Mesothelial cell of epicardium (in vitro differentiated cells): ENCODE measurements at regions not wholly inside any gene's neighbourhood (a gene's known extent, or its start where the extent isn't known, plus 50 kb on each side); places are given as distances from the start of the nearest gene placed in this dataset.

Experiments
- DNase-seq, 2 experiments: peaks; one replicate each; pipeline ENCODE4 v3.0.0; 2021; ENCODE audit warnings: low spot score in 2 of 2; ENCODE audit not compliant: unreplicated experiment in 2 of 2
- H3K27ac Mint-ChIP-seq: 2 replicates; pipeline ENCODE4 v1.8.0; 2021; ENCODE audit warnings: mixed read lengths
- H3K27me3 Mint-ChIP-seq: 2 replicates; pipeline ENCODE4 v1.8.0; 2021; ENCODE audit warnings: low read depth, mixed read lengths
- H3K36me3 Mint-ChIP-seq: 2 replicates; pipeline ENCODE4 v1.8.0; 2021; ENCODE audit warnings: mixed read lengths
- H3K4me1 Mint-ChIP-seq: 2 replicates; pipeline ENCODE4 v1.8.0; 2021; ENCODE audit warnings: mixed read lengths
- H3K4me3 Mint-ChIP-seq: 2 replicates; pipeline ENCODE4 v1.8.0; 2021; ENCODE audit warnings: mild to moderate bottlenecking, moderate library complexity, mixed read lengths
- H3K9me3 Mint-ChIP-seq: 2 replicates; pipeline ENCODE4 v1.8.0; 2021; ENCODE audit warnings: mixed read lengths
- TF ChIP-seq, protein P1 (sequence below): fragments of 200-600 bp; sonication (generic); IDR thresholded peaks from one replicate; pipeline ENCODE4 v1.5.0; 2021; ENCODE audit warnings: antibody characterized with exemption; ENCODE audit not compliant: unreplicated experiment

DNA sequence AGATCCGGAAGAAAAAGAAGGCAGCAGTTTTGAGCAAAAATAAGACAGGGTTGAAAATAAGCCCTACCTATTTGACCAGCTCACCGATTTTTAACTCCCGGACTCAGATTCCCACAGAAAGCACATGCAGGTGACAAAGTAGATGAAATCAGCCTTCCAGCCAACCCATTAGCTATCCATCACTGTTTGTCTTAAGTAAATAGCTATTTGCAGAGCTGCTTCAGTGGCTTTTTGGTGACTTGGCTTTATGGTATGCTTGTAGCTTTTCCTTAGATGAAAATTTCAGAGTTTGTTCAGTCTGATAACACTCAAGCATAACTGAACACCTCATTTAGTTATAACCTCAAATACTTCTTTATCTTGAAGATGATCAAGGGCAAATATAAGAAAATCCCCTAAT is 192.6 kb downstream of the HIPK3 start:
- TF ChIP-seq, protein P1, sequence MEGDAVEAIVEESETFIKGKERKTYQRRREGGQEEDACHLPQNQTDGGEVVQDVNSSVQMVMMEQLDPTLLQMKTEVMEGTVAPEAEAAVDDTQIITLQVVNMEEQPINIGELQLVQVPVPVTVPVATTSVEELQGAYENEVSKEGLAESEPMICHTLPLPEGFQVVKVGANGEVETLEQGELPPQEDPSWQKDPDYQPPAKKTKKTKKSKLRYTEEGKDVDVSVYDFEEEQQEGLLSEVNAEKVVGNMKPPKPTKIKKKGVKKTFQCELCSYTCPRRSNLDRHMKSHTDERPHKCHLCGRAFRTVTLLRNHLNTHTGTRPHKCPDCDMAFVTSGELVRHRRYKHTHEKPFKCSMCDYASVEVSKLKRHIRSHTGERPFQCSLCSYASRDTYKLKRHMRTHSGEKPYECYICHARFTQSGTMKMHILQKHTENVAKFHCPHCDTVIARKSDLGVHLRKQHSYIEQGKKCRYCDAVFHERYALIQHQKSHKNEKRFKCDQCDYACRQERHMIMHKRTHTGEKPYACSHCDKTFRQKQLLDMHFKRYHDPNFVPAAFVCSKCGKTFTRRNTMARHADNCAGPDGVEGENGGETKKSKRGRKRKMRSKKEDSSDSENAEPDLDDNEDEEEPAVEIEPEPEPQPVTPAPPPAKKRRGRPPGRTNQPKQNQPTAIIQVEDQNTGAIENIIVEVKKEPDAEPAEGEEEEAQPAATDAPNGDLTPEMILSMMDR: no peak
- H3K36me3 Mint-ChIP-seq: no peaks in the 10 kb centered on the region
- H3K9me3 Mint-ChIP-seq: no peaks in the 10 kb centered on the region
- peaks cover 20% of the 10 kb centered on the region for H3K27me3 Mint-ChIP-seq
- H3K27ac Mint-ChIP-seq: no peak overlapping the region
- peaks cover 2% of the 10 kb centered on the region for H3K4me1 Mint-ChIP-seq
- H3K4me3 Mint-ChIP-seq: no peak overlapping the region
- DNase-seq: no peak

DNA sequence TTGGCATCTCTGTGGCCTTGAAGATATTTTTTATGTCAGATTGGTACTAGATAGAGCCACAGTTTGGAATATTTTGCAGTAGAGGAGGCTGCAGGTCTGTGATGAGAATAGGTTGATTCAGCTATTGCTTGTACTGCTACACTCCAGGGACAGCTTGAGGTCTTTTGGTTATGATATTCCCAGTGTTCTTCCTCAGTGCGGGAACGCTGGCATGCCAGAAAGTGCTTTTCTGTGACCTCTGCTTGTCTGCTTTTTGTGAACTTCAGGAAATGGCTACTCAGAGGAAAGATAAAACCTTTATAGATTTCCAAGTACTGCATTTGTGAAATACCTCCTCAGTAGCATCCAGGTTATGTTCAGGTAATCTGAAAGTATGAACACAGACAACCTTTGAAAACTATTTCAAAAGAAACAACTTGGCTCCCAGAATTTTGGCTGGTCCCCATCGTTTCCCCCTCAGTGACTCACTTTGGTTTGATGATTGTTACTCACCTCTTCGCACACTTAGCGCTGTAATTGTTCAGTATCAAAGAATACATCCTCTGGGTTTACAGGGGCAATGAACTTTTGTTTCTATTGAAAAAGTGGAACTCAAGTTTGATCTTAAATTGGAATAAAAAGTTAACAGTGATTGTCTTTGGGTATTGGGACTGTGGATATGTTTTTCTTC is 191.4 kb downstream of the HIPK3 start:
- DNase-seq: no peak
- Mint-ChIP-seq H3K36me3 (no peaks in the 10 kb centered on the region), H3K4me1 (no peaks in the 10 kb centered on the region), H3K27ac (no peak overlapping the region), H3K9me3 (no peaks in the 10 kb centered on the region), H3K27me3 (peaks cover 21% of the 10 kb centered on the region), H3K4me3 (no peak overlapping the region)
- TF ChIP-seq, protein P1: no peak

DNA sequence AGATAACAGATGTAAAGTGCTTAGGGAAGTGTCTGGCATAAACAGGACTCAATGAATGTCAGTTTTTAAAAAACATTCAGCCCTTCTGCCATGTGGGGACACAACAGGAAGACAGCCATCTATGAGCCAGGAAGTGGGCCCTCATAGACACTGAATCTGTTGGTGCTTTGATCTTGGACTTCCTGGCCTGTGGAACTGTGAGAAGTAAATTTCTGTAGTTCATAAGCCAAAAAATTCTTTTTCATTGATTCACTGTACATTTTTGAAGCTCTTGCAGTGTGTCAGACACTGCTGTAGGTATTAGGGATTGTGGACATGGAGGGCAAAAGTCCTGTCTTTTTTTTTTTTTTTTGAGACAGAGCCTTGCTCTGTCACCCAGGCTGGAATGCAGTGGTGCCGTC is 188.6 kb downstream of the HIPK3 start:
- Mint-ChIP-seq H3K4me1 (no peaks in the 10 kb centered on the region), H3K4me3 (no peak overlapping the region), H3K9me3 (peaks cover 6% of the 10 kb centered on the region), H3K27me3 (peaks cover 20% of the 10 kb centered on the region), H3K27ac (no peak overlapping the region), H3K36me3 (no peaks in the 10 kb centered on the region)
- TF ChIP-seq, protein P1: no peak
- no peak for DNase-seq

DNA sequence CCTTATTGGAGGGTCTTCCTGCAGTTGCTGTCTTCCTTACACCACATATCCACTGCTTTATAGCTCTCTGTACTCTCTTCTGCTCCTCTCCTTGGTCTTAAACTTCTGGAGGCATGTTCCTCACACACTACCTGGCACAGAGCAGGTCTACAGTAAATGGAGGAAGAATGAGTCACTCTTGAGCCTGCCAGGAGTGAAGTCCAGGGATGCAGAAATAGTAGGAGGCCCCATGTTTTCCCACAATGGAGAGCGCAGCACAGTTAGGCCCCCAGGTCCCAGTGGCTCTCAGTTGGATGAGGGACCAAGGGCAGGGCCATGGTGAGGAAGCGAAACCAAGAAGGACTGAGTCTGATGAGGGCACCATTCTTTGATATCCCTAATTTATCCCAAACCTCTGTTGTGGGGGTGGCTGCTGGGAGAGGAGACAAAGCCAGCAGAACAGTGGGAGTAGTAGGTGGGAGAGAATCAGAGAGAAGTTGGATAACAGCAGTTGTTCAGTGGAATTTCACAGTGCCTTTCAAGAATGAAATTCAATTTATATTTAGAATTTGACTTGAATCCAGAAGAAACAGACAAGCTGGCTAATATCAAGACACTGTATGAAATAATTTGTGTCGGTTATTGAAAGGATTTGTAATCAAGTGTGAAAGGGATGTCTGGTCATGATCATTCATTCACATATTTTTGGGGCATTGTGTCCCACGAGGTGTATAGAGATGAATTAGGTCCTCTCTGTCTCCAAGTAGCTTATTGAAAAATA is 187.8 kb downstream of the HIPK3 start:
- no peaks in the 10 kb centered on the region for H3K36me3 Mint-ChIP-seq
- no peaks in the 10 kb centered on the region for H3K4me1 Mint-ChIP-seq
- no peak for DNase-seq
- H3K27me3 Mint-ChIP-seq: peaks cover 18% of the 10 kb centered on the region
- peaks cover 6% of the 10 kb centered on the region for H3K9me3 Mint-ChIP-seq
- TF ChIP-seq, protein P1: no peak
- no peak overlapping the region for H3K27ac Mint-ChIP-seq
- H3K4me3 Mint-ChIP-seq: no peak overlapping the region

DNA sequence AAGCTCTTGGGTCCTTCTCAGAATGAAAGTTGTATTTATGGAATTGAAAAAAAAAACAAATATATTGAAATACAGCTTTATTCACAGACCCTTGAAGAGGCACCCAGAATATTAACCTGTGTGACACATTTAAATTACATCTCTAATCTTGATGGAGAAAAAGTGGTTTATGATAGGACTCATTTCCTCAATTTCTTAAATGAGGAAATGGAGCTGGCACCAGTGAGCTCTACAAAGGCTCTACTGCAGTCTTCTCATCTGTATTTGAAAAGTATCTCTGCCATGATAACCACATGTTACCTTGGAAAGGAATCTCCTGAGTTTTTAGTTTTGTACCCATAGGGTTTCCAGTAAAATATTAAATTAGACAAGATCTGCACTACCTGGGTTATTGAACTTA is 186.5 kb downstream of the HIPK3 start:
- Mint-ChIP-seq H3K9me3 (peaks cover 6% of the 10 kb centered on the region), H3K27me3 (peaks cover 10% of the 10 kb centered on the region), H3K4me3 (no peak overlapping the region), H3K4me1 (no peaks in the 10 kb centered on the region), H3K36me3 (no peaks in the 10 kb centered on the region), H3K27ac (no peak overlapping the region)
- no peak for DNase-seq
- TF ChIP-seq, protein P1: no peak
